Pancreas (tissue), 10 donors: ENCODE measurements at regions not wholly inside any gene's neighbourhood (a gene's known extent, or its start where the extent isn't known, plus 50 kb on each side); places are given as distances from the start of the nearest gene placed in this dataset.
"Not testable (repeated sequence)": the region's sequence is repeated elsewhere in the genome, so short reads cannot be mapped to it uniquely, and the experiment has no call there.

Experiments used
- ATAC-seq, 4 donors: fragments of 200-7000 bp; cut with Tn5 transposase; one replicate each; pipeline versions ENCODE4 v1.8.0 to v1.9.1; 2020; ENCODE audit warnings: mild to moderate bottlenecking in 4 of 4, moderate library complexity in 4 of 4
- DNase-seq, 6 donors: peaks; one replicate each; pipeline ENCODE4 v3.0.0-alpha.2; 2020
- FAIRE-seq: peaks from 2 replicates; lab custom pipeline; 2012; peaks lifted over from hg19 to GRCh38; lab: Jason Lieb, UNC
- H3K27ac ChIP-seq, 4 donors: fragments of 200-600 bp; sonication (generic); 1 replicate in 3 of 4; 2 replicates in 1 of 4; pipeline versions ENCODE4 v1.5.0 to v1.8.0; 2020
- H3K27me3 ChIP-seq, 4 donors: fragments of 200-600 bp; one replicate each; pipeline ENCODE4 v1.8.0; 2021
- H3K36me3 ChIP-seq, 3 donors: fragments of 200-600 bp; sonication (generic) in 1 of 3; one replicate each; pipeline versions ENCODE4 v1.5.0 to v1.8.0; 2020 to 2021
- H3K4me1 ChIP-seq, 3 donors: fragments of 200-600 bp; one replicate each; pipeline ENCODE4 v1.8.0; 2021
- H3K4me3 ChIP-seq, 4 donors: fragments of 200-600 bp; sonication (generic) in 2 of 4; one replicate each; pipeline versions ENCODE4 v1.5.0 to v1.8.0; 2020 to 2021
- H3K9me3 ChIP-seq, 4 donors: fragments of 200-600 bp; one replicate each; pipeline ENCODE4 v1.8.0; 2021
- whole genome bisulfite sequencing, 2 donors: extraction: QIAGEN DNeasy Blood & Tissue Kit; methylation state at CpG; one replicate each; pipeline ENCODE4 v1.1.7; 2013; 5-methylcytosine and 5-hydroxymethylcytosine counted together
- intact Hi-C, 3 donors: fragments of 100-400 bp; cut with DNase I; formaldehyde crosslinking; loops; one replicate each; pipeline versions ENCODE4 v1.11.1 to v1.14.2; 2022
- TF ChIP-seq, protein P1 (sequence below), 4 donors: fragments of 200-600 bp; sonication (generic) in 3 of 4; IDR thresholded peaks; one replicate each; pipeline versions ENCODE4 v1.5.0 to v1.8.0; 2021; ENCODE audit warnings: antibody characterized with exemption in 4 of 4
- donor health status: healthy with polysubstance abuse.
- donor health status: DM: no; HTN: no; CAD: no; lungs with moderate emphysema.
- donor health status: DM: no; HTN: no; CAD: no.
- donor health status: control.
- donor health status: control.
- donor health status: Bipolar disorder and iron deficiency.
- donor health status: DM: yes; HTN: yes; CAD: no.
- donor health status: DM: no; HTN: no; CAD: no.
- donor health status: DM: no; HTN: no; CAD: no.
- donor health status: DM: yes; HTN: yes; CAD: no.

DNA sequence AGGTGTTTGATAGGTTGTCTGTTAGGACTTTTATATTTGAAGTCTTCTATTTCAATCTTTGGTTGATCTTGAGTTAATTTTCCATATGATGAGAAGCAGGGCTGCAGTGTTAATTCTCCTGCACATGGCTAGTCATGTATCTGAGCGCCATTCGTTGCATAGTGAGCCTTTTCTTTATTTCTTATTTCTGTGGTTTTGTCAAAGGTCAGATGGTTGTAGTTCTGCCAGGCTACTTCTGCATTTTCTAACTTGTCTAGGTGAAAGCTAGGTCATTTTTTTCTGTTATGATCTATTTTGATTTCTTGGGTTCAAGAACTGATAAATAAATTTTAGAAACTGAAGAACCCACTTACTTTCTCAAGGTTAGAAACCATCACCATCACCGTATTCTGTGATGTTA lies 56.7 kb downstream of the CCDC74A start:
- Histone ChIP-seq H3K27me3 (no peaks in the 10 kb centered on the region), H3K4me3 (no peak overlapping the region), H3K4me1 (no peaks in the 10 kb centered on the region), H3K9me3 (no peaks in the 10 kb centered on the region), H3K36me3 (no peaks in the 10 kb centered on the region), H3K27ac (no peak overlapping the region)
- FAIRE-seq = no peak
- WGBS, 2 donors = 70 to 88% methylated on average over 3 of the region's 3 CpGs
- no peak for ATAC-seq
- TF ChIP-seq, protein P1, sequence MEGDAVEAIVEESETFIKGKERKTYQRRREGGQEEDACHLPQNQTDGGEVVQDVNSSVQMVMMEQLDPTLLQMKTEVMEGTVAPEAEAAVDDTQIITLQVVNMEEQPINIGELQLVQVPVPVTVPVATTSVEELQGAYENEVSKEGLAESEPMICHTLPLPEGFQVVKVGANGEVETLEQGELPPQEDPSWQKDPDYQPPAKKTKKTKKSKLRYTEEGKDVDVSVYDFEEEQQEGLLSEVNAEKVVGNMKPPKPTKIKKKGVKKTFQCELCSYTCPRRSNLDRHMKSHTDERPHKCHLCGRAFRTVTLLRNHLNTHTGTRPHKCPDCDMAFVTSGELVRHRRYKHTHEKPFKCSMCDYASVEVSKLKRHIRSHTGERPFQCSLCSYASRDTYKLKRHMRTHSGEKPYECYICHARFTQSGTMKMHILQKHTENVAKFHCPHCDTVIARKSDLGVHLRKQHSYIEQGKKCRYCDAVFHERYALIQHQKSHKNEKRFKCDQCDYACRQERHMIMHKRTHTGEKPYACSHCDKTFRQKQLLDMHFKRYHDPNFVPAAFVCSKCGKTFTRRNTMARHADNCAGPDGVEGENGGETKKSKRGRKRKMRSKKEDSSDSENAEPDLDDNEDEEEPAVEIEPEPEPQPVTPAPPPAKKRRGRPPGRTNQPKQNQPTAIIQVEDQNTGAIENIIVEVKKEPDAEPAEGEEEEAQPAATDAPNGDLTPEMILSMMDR (IDR thresholded peaks at IDR 0.05) = no peak
- intact Hi-C loops = no loop called here
- no peak for DNase-seq

DNA sequence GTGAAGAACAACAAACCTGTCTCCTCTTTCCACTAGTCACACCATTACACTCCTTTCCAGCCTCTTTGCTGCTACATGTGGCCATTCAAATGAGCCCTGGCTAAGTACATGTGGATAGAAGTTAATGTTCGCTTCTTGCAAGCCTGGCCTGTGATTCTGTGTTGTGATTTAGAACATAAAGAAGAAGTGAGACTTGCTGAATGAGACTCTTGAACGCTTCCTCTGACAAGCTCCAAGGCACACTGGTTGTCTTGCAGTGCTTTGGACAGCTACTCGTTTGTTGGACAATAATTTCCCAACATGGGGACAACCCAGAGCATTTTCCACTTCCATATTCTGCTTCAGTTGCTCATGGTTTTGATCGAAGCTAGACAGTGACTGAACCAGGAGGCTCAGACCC lies 57.3 kb downstream of the CCDC74A start:
- ATAC-seq = peak in 1 of 4 donors; percentile 53
- Histone ChIP-seq H3K4me3 (no peak overlapping the region), H3K36me3 (no peaks in the 10 kb centered on the region), H3K9me3 (no peaks in the 10 kb centered on the region), H3K27ac (no peak overlapping the region), H3K27me3 (no peaks in the 10 kb centered on the region), H3K4me1 (no peaks in the 10 kb centered on the region)
- TF ChIP-seq, protein P1 (IDR thresholded peaks at IDR 0.05) = no peak
- DNase-seq = no peak
- intact Hi-C loops = no loop called here
- no peak for FAIRE-seq
- 53 to 65% methylated on average over 4 of the region's 4 CpGs for WGBS, 2 donors

GRCh38 chr2:131588152-131588873 lies 60.6 kb downstream of the CCDC74A start:
- Histone ChIP-seq H3K9me3 (no peaks in the 10 kb centered on the region), H3K27me3 (no peaks in the 10 kb centered on the region), H3K36me3 (no peaks in the 10 kb centered on the region), H3K4me1 (no peaks in the 10 kb centered on the region), H3K27ac (no peak overlapping the region), H3K4me3 (no peak overlapping the region)
- TF ChIP-seq, protein P1 (IDR thresholded peaks at IDR 0.05) = no peak
- intact Hi-C loops = no loop called here
- DNase-seq = no peak
- 39 to 49% methylated on average over 5 of the region's 5 CpGs for WGBS, 2 donors
- ATAC-seq = no peak
- FAIRE-seq = no peak

- H3K9me3 ChIP-seq, H3K4me3 ChIP-seq, FAIRE-seq, H3K27ac ChIP-seq, intact Hi-C loops, ATAC-seq, H3K4me1 ChIP-seq, H3K27me3 ChIP-seq, H3K36me3 ChIP-seq: not testable (repeated sequence)
- peak in 1 of 6 donors; percentile 25 for DNase-seq
- WGBS, 2 donors = 60 to 71% methylated on average over 6 of the region's 6 CpGs
Measured at GRCh38 chr2:131589126-131589525, 61.4 kb downstream of the CCDC74A start.

GRCh38 chr2:131590366-131590765 lies 62.7 kb downstream of the CCDC74A start:
- intact Hi-C loops = no loop called here
- FAIRE-seq = no peak
- peak in 1 of 6 donors; percentile 30 for DNase-seq
- TF ChIP-seq, protein P1 (IDR thresholded peaks at IDR 0.05) = no peak
- H3K4me1 ChIP-seq = no peaks in the 10 kb centered on the region
- no peak overlapping the region for H3K27ac ChIP-seq
- 78 to 87% methylated on average over 8 of the region's 8 CpGs for WGBS, 2 donors
- no peaks in the 10 kb centered on the region for H3K27me3 ChIP-seq
- no peak for ATAC-seq
- no peak overlapping the region for H3K4me3 ChIP-seq
- H3K36me3 ChIP-seq = no peaks in the 10 kb centered on the region
- no peaks in the 10 kb centered on the region for H3K9me3 ChIP-seq
